ENCODE measurements at regions not wholly inside any gene's neighbourhood (a gene's known extent, or its start where the extent isn't known, plus 50 kb on each side); places are given as distances from the start of the nearest gene placed in this dataset.
"Not testable (repeated sequence)": the region's sequence is repeated elsewhere in the genome, so short reads cannot be mapped to it uniquely, and the experiment has no call there.

DNA sequence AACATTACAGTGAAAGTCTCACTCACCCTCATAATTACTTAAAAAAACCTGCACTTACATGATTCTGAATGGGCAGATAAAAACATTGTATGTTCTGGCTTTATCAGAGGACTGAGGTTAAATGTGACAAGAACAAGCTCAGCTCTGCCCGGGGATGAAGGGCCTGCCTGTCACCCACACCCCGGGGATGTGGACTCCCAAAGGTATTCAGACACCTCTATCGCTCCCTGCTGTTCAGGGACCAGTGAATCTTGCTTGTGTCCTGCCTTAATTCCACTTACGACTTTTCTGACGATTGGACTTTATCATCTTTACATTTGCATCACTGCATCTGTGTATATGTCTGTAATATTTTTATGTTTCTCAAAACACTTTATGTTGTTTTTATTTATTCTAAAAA, 341.8 kb upstream of the ANKRD20A1 start:
- FAIRE-seq; H3K9me1 ChIP-seq (ENCODE audit: control insufficient read depth, extremely low read depth, insufficient read depth, low read length); H3K27ac ChIP-seq (ENCODE audit: control insufficient read depth, insufficient read depth, low read length); H3K36me3 ChIP-seq (ENCODE audit: control insufficient read depth in 2 of 2, extremely low read depth in 1 of 2, insufficient read depth in 2 of 2, low read length in 2 of 2); H4K20me1 ChIP-seq (ENCODE audit: control insufficient read depth, extremely low read depth, insufficient read depth, low read length); dilution Hi-C loops (cut with MboI; ENCODE audit: extremely low pct_ligation_motif_present, low sequenced_read_pairs); H3K9ac ChIP-seq (ENCODE audit: control insufficient read depth, extremely low read depth, insufficient read depth, low read length); H3K27me3 ChIP-seq (ENCODE audit: control insufficient read depth, extremely low read depth, insufficient read depth, low read length); H3K9me3 ChIP-seq (ENCODE audit: control insufficient read depth, low read depth, low read length); H3K4me3 ChIP-seq (ENCODE audit: control insufficient read depth in 2 of 3, extremely low read depth in 1 of 3, insufficient read depth in 2 of 3, low read depth in 1 of 3, low read length in 3 of 3); H3K4me2 ChIP-seq (ENCODE audit: control insufficient read depth, extremely low read depth, insufficient read depth, low read depth, low read length); H3K79me2 ChIP-seq (ENCODE audit: control insufficient read depth, insufficient read depth, low read length); H3K4me1 ChIP-seq (ENCODE audit: control insufficient read depth, extremely low read depth, insufficient read depth, low read length); H2AFZ ChIP-seq (ENCODE audit: control insufficient read depth, low read length); DNase-seq (ENCODE audit: low read depth, low spot score): not testable (repeated sequence)

DNA sequence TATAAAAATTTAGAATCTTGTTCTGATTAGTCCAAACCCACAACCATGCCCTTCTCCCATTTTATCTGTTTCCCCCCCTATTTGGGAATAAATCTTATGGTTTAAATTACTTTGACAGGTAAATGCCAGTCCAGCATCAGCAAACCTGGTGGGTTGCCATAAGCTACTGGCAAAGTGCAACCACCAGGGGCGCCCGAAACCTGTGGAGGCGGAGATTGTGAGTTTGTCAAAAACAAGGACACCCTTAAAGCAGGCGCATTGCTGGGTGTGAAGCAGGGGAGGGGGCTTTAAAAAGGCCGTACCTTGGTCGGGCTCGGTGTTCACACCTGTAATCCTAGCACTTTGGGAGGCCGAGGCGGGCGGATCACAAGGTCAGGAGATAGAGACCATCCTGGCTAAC, 344.1 kb upstream of the ANKRD20A1 start:
- H3K27me3 ChIP-seq (ENCODE audit: control insufficient read depth, extremely low read depth, insufficient read depth, low read length); H3K9me1 ChIP-seq (ENCODE audit: control insufficient read depth, extremely low read depth, insufficient read depth, low read length); FAIRE-seq; H3K4me2 ChIP-seq (ENCODE audit: control insufficient read depth, extremely low read depth, insufficient read depth, low read depth, low read length); H3K9ac ChIP-seq (ENCODE audit: control insufficient read depth, extremely low read depth, insufficient read depth, low read length); H3K9me3 ChIP-seq (ENCODE audit: control insufficient read depth, low read depth, low read length); H3K79me2 ChIP-seq (ENCODE audit: control insufficient read depth, insufficient read depth, low read length); H4K20me1 ChIP-seq (ENCODE audit: control insufficient read depth, extremely low read depth, insufficient read depth, low read length); DNase-seq (ENCODE audit: low read depth, low spot score); H3K36me3 ChIP-seq (ENCODE audit: control insufficient read depth in 2 of 2, extremely low read depth in 1 of 2, insufficient read depth in 2 of 2, low read length in 2 of 2); dilution Hi-C loops (cut with MboI; ENCODE audit: extremely low pct_ligation_motif_present, low sequenced_read_pairs); H3K4me3 ChIP-seq (ENCODE audit: control insufficient read depth in 2 of 3, extremely low read depth in 1 of 3, insufficient read depth in 2 of 3, low read depth in 1 of 3, low read length in 3 of 3); H2AFZ ChIP-seq (ENCODE audit: control insufficient read depth, low read length); H3K27ac ChIP-seq (ENCODE audit: control insufficient read depth, insufficient read depth, low read length); H3K4me1 ChIP-seq (ENCODE audit: control insufficient read depth, extremely low read depth, insufficient read depth, low read length): not testable (repeated sequence)

DNA sequence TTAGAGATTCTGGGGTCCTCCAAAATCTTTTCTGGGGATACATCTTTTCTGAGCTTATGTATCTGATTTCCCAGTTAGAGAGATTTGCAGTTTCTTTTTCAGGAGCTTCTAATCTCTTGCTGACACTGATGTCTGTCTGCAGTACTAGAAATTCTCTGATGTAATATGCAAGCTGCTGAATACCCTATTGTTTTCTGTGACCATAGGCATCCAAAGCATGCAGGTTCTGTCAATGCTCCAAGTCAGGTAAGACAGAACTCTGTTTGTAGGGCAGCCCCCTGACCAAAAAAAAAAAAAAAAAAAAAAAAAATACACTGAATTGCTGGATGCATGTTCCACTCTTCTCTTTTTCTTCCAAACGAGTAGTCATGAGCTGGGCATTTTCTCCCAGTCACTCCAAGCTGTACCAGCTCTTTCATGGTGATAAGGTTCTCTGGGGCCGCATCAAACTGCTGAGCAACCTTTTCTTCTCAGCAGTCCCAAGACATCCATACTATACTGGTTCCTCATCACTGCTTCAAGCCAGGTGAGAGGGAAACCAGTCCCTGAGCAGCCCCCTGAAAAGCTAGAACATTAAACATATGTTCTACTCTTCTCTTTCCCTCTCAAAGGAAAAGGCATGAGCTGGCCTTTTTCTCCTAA, 354.9 kb upstream of the ANKRD20A1 start:
- H3K9me1 ChIP-seq (ENCODE audit: control insufficient read depth, extremely low read depth, insufficient read depth, low read length); H3K36me3 ChIP-seq (ENCODE audit: control insufficient read depth in 2 of 2, extremely low read depth in 1 of 2, insufficient read depth in 2 of 2, low read length in 2 of 2); FAIRE-seq; H3K79me2 ChIP-seq (ENCODE audit: control insufficient read depth, insufficient read depth, low read length); H3K4me2 ChIP-seq (ENCODE audit: control insufficient read depth, extremely low read depth, insufficient read depth, low read depth, low read length); H2AFZ ChIP-seq (ENCODE audit: control insufficient read depth, low read length); H3K27ac ChIP-seq (ENCODE audit: control insufficient read depth, insufficient read depth, low read length); dilution Hi-C loops (cut with MboI; ENCODE audit: extremely low pct_ligation_motif_present, low sequenced_read_pairs); H3K27me3 ChIP-seq (ENCODE audit: control insufficient read depth, extremely low read depth, insufficient read depth, low read length); H4K20me1 ChIP-seq (ENCODE audit: control insufficient read depth, extremely low read depth, insufficient read depth, low read length); H3K9ac ChIP-seq (ENCODE audit: control insufficient read depth, extremely low read depth, insufficient read depth, low read length); H3K9me3 ChIP-seq (ENCODE audit: control insufficient read depth, low read depth, low read length); DNase-seq (ENCODE audit: low read depth, low spot score); H3K4me1 ChIP-seq (ENCODE audit: control insufficient read depth, extremely low read depth, insufficient read depth, low read length); H3K4me3 ChIP-seq (ENCODE audit: control insufficient read depth in 2 of 3, extremely low read depth in 1 of 3, insufficient read depth in 2 of 3, low read depth in 1 of 3, low read length in 3 of 3): not testable (repeated sequence)

GRCh38 chr9:67492028-67492427, 366.7 kb upstream of the ANKRD20A1 start:
- H3K79me2 ChIP-seq (ENCODE audit: control insufficient read depth, insufficient read depth, low read length); FAIRE-seq; H3K36me3 ChIP-seq (ENCODE audit: control insufficient read depth in 2 of 2, extremely low read depth in 1 of 2, insufficient read depth in 2 of 2, low read length in 2 of 2); H3K27ac ChIP-seq (ENCODE audit: control insufficient read depth, insufficient read depth, low read length); H3K4me1 ChIP-seq (ENCODE audit: control insufficient read depth, extremely low read depth, insufficient read depth, low read length); H3K9me1 ChIP-seq (ENCODE audit: control insufficient read depth, extremely low read depth, insufficient read depth, low read length); H3K4me2 ChIP-seq (ENCODE audit: control insufficient read depth, extremely low read depth, insufficient read depth, low read depth, low read length); H3K4me3 ChIP-seq (ENCODE audit: control insufficient read depth in 2 of 3, extremely low read depth in 1 of 3, insufficient read depth in 2 of 3, low read depth in 1 of 3, low read length in 3 of 3); DNase-seq (ENCODE audit: low read depth, low spot score); H3K9me3 ChIP-seq (ENCODE audit: control insufficient read depth, low read depth, low read length); dilution Hi-C loops (cut with MboI; ENCODE audit: extremely low pct_ligation_motif_present, low sequenced_read_pairs); H3K9ac ChIP-seq (ENCODE audit: control insufficient read depth, extremely low read depth, insufficient read depth, low read length); H2AFZ ChIP-seq (ENCODE audit: control insufficient read depth, low read length); H3K27me3 ChIP-seq (ENCODE audit: control insufficient read depth, extremely low read depth, insufficient read depth, low read length); H4K20me1 ChIP-seq (ENCODE audit: control insufficient read depth, extremely low read depth, insufficient read depth, low read length): not testable (repeated sequence)

DNA sequence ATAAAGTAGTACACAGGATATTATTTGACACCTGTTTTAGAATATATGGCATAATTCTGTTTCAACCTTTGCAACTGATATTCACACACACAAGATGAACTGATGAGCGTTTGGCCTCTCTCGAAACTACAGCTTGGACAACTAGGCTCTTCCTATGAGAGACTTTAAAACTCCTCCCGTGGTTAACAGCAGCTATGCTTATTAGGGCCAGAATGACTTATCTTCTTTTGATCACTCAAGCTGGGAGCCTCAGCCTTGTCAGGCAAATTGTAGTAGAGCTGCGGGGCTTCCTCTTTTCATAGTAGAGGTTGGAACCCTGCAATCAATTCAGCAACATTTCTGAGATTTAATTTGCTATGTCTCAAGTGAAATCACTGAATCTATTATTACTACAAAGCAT, 381.3 kb upstream of the ANKRD20A1 start:
- H3K36me3 ChIP-seq (ENCODE audit: control insufficient read depth in 2 of 2, extremely low read depth in 1 of 2, insufficient read depth in 2 of 2, low read length in 2 of 2); H2AFZ ChIP-seq (ENCODE audit: control insufficient read depth, low read length); H3K9me3 ChIP-seq (ENCODE audit: control insufficient read depth, low read depth, low read length); DNase-seq (ENCODE audit: low read depth, low spot score); H3K4me2 ChIP-seq (ENCODE audit: control insufficient read depth, extremely low read depth, insufficient read depth, low read depth, low read length); H3K9ac ChIP-seq (ENCODE audit: control insufficient read depth, extremely low read depth, insufficient read depth, low read length); FAIRE-seq; H3K27me3 ChIP-seq (ENCODE audit: control insufficient read depth, extremely low read depth, insufficient read depth, low read length); H3K4me3 ChIP-seq (ENCODE audit: control insufficient read depth in 2 of 3, extremely low read depth in 1 of 3, insufficient read depth in 2 of 3, low read depth in 1 of 3, low read length in 3 of 3); H3K9me1 ChIP-seq (ENCODE audit: control insufficient read depth, extremely low read depth, insufficient read depth, low read length); H4K20me1 ChIP-seq (ENCODE audit: control insufficient read depth, extremely low read depth, insufficient read depth, low read length); H3K27ac ChIP-seq (ENCODE audit: control insufficient read depth, insufficient read depth, low read length); H3K79me2 ChIP-seq (ENCODE audit: control insufficient read depth, insufficient read depth, low read length); H3K4me1 ChIP-seq (ENCODE audit: control insufficient read depth, extremely low read depth, insufficient read depth, low read length); dilution Hi-C loops (cut with MboI; ENCODE audit: extremely low pct_ligation_motif_present, low sequenced_read_pairs): not testable (repeated sequence)
